ENCODE measurements at regions not wholly inside any gene's neighbourhood (a gene's known extent, or its start where the extent isn't known, plus 50 kb on each side); places are given as distances from the start of the nearest gene placed in this dataset.

DNA sequence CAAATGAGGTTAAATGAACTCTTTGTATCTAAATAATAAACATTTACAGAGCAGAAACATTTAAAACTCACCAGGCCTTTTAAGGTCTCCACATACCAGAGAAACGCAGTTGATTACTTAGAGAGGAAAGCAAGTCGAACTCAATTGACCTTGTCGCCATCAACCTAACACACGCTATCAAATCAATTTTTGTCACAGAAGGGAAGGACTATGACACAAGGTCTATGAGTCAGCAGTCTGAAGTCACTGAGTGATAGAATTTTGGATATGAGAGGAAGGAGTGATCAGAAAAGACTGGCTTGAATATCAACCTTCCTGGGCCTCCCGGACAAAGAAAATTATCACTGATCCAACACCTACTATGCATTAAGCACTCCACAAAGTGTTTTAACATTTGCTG is 514.4 kb upstream of the ZNF385D start:
- DNase-seq (ENCODE audit: extremely low spot score, insufficient read length, low read depth) = no peak
- no peak for FAIRE-seq

DNA sequence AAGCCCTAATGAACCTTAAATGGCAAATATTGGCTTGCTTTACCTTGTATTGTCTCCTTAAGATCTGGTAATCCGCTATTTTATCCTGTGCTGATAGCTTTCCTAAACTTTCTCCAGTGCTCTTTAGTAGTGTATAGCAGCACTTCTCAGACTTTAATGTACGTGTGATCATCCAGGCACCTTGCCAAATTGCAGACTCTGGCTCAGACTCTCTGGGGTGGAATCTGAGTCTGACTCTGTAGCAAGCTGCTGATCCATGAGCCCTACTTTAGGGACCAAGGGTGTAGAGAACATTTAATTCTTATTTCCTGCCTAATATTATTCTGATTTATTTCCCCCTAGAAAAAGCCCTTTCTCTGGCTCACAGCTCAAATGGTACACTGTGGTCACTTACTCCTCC is 518.8 kb upstream of the ZNF385D start:
- FAIRE-seq (no peak), DNase-seq (ENCODE audit: extremely low spot score, insufficient read length, low read depth) (no peak)

DNA sequence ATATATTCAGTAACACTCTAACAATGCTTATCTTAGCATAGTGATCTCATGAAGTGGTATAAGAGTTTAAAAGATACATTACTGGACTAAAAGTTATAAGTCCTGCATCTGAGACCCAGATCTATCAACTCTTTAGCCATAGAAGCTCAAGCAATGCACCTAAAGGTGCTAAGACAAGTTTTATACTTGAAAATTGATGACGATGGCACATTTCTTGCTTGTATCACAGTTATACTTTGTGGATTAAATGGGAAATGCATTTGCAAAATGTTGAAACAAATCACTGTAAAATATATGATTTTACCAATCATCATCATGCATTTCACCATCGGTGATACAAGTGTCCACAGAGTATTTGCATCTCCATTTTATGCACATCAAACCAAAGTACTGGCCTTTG is 525.3 kb upstream of the ZNF385D start:
- FAIRE-seq (no peak), DNase-seq (ENCODE audit: extremely low spot score, insufficient read length, low read depth) (no peak)

DNA sequence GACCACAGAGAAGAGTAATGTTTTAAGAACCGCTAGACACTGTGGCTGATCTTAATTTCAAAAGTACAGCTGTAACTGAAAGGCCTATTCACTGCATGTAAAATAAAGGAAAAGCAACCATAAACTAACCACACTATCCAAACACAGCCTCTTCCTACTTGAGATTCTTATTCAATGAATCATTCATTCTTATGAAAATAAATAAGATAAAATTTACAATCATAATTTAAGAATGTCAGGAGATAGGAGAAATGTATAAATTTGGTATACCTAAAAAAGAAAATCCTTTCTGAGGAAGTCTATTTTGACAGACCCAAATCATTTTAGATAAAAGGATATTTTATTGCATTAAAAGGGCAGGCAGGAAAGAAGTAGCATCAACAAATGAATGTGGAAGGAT is 533.5 kb upstream of the ZNF385D start:
- no peak for FAIRE-seq
- no peak for DNase-seq (ENCODE audit: extremely low spot score, insufficient read length, low read depth)

DNA sequence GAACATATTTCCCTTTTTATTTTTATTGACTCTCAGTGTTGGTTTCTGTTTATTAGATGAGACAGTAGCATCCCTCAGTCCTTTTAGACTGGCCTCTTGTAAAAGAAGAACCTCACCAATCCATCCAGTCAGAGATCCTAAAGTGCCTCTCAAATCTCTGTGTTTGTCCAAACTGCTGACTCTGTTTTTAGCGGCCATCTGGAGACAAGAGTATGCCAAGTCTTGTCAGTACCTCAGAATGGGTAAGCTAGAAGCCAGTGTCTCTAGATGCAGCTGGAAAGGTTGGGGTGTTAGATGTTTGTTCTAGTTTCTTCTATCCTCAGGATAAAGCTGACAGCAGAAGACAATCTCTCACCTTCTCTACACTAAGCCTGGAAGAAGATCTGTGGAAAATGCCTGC is 537.7 kb upstream of the ZNF385D start:
- no peak for DNase-seq (ENCODE audit: extremely low spot score, insufficient read length, low read depth)
- FAIRE-seq = no peak

DNA sequence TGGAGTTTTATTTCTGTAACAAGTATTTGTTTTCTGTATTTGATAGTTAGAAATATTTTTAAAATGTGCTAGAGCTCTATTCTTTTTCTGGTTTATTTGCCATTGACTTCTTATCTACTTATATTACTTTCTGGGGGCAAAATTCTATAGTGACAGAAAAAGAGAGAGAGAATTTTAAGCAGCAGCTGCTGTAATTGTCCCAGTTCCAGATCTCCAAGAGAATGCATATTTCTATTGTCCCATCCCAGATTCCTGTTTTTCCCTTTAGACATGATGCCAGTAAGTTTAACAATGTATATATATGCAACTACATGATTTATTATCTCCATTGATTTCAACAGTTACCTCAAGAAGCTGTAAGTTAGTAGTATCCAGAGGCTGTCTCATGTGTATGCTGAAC is 541.7 kb upstream of the ZNF385D start:
- DNase-seq (ENCODE audit: extremely low spot score, insufficient read length, low read depth) (no peak), FAIRE-seq (no peak)

DNA sequence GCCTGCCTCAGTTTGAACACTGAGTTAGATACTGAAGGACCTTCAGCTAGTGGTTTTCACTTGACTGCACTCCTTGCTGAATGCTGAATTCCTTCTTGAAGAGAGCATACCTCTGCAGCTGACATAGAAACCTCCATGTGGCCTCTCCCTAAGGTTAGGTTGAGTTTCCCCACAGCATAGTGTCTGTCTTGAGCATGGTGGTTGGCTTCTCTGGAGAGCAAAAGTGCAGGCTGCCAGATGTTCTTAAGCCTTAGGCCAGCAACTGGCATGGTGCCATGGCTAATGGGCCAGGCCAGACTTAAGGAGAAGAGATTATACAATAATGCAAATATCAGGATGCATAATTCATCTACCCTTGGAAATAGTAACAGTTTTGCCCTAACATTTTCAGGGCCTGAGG is 545.6 kb upstream of the ZNF385D start:
- no peak for DNase-seq (ENCODE audit: extremely low spot score, insufficient read length, low read depth)
- FAIRE-seq = no peak

DNA sequence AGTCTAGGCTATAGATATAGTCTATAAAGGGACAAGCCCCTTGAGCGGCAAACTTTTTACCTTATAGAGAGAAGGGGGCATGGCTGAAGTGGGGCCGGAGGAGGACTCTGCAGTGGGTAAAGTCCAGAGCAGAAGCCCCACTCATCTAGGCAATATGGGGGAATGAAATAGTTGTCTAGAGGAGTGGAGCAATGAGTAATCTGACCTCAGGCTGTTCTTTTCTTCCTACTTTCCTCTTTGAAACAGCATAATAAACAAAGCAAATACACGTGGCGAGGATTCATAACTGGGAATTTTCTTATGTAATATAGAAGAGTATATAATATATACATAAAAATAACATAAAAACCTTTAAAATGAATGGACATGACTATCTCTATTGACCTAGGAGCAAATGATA is 546.4 kb upstream of the ZNF385D start:
- DNase-seq (ENCODE audit: extremely low spot score, insufficient read length, low read depth) = no peak
- FAIRE-seq = no peak

DNA sequence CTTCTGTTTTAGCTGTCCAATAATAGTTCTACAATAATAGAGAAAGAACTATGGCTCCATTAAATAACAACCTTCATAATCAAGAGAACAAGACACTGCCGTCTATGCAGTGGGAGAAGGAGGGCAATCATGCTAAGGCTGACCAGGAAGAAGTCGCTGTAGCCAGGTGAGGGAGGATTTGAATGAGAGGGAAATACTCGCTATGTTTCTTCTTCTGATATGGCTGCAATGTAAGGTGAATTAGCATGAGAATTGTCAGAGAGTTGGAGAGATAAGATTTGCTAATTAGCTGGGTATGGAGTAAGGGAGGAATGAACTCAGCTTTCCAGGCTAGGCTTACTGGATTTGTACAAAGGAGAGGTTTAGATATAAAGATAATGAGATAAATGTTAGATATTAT is 555.4 kb upstream of the ZNF385D start:
- FAIRE-seq (no peak), DNase-seq (ENCODE audit: extremely low spot score, insufficient read length, low read depth) (no peak)

DNA sequence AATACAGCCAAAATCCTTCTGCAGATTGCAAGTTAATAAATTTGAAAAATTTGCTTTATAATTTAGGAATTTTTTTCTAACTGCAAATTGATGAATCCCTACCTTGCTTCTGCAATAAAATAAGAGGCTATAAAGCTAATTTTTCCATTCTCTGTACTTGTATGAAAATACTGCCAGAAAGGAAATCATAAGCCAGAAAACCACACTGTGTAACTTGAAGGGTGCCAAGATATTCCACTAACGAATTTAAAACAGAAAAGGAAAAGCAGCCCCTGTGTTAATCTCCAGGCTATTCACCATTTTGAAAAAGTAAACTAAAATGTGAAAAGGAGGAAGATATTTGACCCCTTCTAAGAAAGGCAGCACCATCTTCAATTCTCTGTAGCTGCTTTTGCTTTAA is 557.9 kb upstream of the ZNF385D start:
- DNase-seq (ENCODE audit: extremely low spot score, insufficient read length, low read depth) (no peak), FAIRE-seq (no peak)

DNA sequence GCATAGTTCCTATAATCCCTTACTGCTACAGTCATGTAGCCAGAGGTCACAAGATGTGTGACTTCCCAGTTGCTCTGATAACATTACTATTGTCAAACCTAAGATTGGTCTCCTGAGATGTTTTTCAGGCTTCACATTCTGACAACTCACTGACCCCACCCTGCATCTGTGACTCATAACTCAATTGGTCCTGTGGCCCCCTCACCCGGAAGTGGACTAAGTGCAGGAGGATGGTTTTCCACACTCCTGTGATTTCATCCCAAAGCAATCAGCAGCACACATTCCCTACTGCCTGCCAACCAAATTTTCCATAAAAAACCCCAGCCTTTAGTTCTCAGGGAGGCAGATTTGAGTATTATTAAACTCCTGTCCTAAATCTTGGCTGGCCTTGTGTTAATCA is 564.9 kb upstream of the ZNF385D start:
- DNase-seq (ENCODE audit: extremely low spot score, insufficient read length, low read depth) (no peak), FAIRE-seq (no peak)

DNA sequence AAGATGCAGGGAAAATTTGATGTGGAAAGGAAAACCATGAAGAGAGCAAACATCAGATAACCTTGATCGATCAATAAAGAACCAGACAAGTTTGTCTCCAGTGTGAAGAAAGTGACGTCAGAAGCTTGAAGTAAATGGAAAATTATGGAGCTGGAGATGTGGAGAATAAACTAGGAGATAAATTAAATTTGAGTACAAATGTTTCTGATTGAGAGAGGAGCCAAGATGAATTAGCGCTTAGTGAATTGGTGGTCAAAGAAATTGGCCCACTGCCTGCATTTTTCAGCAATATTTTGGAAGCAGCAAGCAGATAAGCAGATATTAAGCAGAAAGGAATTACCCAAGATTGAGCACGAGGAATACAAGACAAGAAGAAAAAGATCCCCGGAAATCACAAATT is 567.3 kb upstream of the ZNF385D start:
- DNase-seq (ENCODE audit: extremely low spot score, insufficient read length, low read depth) (no peak), FAIRE-seq (no peak)

DNA sequence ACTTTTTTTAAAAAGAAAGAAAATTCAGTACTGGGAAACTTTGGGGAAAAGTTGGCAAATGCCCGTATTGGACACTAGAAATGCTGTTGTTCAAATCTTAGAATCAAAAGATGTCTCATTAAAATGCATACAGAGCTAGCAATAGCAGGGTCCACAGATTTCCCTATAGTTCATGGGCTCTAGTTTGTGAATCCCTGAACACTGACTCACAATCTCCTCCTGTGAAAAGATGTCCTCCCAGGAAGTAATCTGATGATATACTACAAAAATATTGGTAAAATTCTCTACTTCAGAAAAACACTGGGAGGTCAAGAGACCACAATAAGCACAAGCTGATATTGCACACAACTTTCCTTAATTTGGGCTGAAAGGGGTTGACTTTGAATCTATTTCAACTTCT is 568.4 kb upstream of the ZNF385D start:
- DNase-seq (ENCODE audit: extremely low spot score, insufficient read length, low read depth) (no peak), FAIRE-seq (no peak)

DNA sequence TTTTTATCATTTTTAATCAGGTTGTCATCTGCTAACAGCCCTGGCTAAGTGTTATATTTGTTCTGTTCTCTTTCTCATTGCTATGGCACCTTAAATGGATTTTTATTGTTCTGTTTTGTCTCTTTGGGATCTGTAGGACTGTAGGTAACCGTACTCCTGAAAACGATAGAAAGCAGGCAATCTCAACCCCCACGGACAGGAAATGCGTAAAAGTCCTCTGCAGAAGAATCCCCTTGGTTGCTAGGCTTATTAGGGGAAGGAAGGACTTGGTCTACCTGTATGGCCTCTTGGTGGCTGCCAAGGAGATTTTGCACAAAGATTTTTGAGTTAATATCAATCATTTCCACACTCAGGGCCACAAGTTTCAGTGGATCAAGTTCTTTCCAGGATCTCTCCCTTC is 571.9 kb upstream of the ZNF385D start:
- no peak for DNase-seq (ENCODE audit: extremely low spot score, insufficient read length, low read depth)
- no peak for FAIRE-seq

DNA sequence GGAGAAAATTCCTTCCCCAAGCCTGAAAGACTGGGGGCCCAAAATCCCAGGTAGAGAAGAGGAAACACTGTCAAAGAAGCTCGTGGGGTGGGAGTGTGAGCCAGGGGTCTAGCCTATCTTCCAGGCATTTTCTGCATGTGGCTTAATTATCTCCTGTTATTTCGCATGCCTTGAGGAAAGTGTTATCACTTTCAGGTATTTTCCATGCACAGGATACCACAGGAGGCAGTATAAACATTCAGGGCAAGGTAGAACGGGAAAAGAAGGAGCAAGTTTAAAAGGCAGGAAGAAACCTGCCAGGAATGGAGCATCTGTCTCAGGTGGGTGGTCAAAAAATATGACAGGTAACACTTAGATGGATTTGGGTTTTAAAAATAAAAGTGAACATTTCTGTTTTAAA is 575.3 kb upstream of the ZNF385D start:
- no peak for FAIRE-seq
- DNase-seq (ENCODE audit: extremely low spot score, insufficient read length, low read depth) = no peak

DNA sequence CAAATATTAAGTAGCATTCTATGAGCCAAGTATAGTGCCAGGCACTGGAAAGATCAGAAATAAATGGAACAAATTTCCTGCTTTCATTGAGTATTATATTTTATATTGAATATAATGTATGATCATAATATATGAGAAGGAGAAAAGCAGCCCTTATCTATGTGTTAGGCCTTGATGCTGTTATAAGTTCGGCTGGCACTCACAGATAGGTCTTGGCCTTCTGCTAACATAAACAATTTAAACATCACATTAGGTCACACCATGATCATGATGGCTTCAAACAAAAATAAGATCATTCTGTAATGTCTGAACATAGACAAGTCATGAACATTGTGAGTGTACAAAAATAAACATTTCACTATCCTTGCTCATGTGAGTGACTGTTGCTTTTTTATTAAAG is 584.0 kb upstream of the ZNF385D start:
- DNase-seq (ENCODE audit: extremely low spot score, insufficient read length, low read depth) (no peak), FAIRE-seq (no peak)

DNA sequence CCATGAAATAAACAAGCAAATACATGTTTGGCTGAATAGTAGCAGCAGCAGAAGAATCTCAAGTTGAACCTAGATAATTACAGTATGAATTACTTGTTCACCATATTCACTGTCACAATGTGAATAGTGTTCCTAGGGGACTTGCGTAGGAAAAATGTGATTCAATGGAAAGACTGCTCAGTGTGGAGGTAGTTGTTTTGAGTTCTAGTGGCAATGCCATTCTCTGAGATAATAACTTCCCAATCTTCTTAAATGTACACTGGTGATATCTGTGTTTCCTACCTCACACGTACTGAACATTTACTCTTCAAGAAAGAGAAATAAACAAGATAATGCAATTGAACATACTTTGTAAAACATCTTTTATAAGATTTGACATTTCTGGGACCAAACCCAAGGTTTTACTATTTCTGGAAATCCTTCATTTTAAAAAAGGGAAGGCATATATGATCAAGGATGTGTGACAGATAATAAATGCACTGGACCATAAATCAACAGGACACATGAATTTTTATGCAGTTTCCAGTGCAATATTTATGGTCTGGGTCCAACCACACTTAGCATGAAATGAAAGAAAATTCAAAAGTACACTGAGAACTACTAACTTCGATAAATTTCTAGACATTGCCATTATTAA is 598.3 kb upstream of the ZNF385D start:
- DNase-seq (ENCODE audit: extremely low spot score, insufficient read length, low read depth) = no peak

DNA sequence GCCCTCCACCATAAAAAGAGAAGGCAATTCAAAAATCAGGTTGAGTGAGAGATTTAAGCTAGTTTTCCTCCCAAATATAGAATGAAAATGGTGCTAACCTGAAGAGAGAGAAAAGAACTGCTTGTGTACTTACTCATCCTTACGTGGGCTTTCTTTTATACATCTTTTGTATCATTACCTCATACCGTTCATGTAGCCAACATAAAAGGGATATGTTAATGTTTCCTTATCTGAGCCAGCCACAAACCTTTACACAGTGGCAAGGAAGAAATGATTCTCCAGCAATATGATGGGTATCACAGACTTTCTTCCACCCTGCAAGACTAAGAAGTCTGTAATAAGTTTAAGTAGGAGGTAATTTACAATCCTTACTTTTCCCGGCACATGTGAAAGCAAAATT is 600.8 kb upstream of the ZNF385D start:
- no peak for DNase-seq (ENCODE audit: extremely low spot score, insufficient read length, low read depth)
- FAIRE-seq = no peak

More for the DNA sequence above, 598.3 kb upstream of the ZNF385D start:
- no peak for FAIRE-seq

DNA sequence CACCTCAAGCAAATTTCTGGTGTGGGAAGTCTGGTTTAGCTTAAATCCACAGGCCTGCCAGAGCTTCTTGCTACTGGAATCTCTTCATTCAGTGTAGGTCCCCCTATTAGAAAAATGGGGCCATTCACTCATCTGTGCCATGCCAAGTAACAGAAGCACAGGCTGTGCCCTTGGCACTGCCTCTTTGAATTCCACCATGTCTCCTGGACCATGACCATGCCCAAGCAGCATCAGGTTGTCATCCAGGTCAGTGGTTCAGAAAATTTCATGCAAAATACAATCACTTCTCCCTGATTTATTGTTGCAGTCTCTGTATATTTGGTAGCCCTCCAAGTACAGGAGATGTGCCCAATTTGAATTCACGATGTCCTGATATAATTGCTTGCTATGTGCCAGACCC is 602.1 kb upstream of the ZNF385D start:
- FAIRE-seq (no peak), DNase-seq (ENCODE audit: extremely low spot score, insufficient read length, low read depth) (no peak)

DNA sequence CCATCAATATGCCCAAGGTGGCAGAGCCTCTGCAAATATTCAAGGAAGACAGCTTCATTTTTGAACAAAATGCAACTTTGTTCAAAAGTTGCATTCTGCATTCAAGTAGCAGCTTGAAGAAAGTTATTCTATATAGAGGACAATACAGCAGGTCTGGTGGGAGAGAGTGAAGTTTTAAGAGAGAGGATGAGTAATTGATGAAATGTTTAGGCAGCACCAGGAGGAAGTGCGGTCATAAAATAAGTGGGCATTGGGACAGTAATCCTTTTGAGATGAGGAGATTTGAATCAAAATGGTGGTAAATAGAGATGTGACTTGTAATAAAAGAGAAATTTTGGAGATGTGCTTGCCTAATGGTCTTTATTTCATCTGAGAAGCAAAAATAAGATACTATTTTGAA is 607.3 kb upstream of the ZNF385D start:
- no peak for DNase-seq (ENCODE audit: extremely low spot score, insufficient read length, low read depth)
- FAIRE-seq = no peak

DNA sequence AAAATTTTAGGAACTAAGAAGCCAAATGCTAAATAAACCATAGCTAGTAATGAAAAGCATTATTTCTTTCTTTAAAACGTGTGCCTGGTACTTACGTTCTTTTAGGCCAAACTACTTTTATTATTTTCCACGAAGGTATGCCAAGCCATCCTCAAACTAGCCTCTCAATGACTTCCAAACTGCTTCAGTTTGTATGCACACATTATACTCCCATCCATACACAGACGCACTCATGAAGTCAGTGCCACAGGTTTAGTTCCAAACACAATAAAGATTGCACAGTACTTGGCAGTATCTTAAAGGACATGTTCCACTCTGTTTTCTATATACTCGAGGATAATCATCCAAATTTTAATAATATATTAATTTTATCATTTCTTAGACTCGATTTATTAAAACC is 609.2 kb upstream of the ZNF385D start:
- DNase-seq (ENCODE audit: extremely low spot score, insufficient read length, low read depth) = no peak
- no peak for FAIRE-seq

DNA sequence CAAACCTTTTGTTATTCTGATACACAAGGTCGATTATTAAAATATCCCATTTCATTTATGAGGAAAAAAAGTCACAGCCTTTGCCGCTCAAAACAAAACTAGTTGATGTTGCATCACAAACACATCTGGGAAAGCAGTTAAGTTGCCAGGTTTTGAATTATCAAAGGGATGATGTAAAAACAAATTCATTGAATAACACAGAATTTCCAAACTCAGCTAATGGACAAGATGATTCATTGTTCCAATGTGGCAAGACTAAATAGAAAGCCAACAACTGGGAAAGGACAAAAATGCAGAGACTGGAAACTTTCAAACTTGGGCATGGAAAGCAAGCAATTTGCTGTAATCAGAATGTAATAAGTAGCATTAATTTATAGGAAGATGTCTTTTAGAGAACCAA is 610.0 kb upstream of the ZNF385D start:
- FAIRE-seq = no peak
- DNase-seq (ENCODE audit: extremely low spot score, insufficient read length, low read depth) = no peak

DNA sequence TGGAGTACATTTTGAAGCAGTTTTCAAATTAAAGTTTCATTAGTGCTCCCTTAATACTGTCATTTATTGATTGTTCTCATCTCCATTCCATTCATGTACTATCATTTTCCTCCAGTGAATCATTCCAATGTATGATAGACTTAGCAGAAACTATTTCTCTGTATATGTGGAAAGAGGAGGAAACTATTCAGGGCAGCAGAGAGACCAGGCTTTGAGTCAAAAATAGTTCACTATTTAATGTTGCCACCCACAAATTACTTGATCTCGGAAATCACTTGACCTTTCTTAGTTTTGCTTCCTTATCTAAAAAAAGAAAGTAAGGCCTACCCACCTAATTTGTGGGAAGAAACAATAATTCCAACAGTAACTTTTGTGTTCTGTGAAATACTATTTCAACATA is 610.5 kb upstream of the ZNF385D start:
- no peak for FAIRE-seq
- no peak for DNase-seq (ENCODE audit: extremely low spot score, insufficient read length, low read depth)
